Lower lobe of right lung (tissue), 2 donors: ENCODE measurements at regions not wholly inside any gene's neighbourhood (a gene's known extent, or its start where the extent isn't known, plus 50 kb on each side); places are given as distances from the start of the nearest gene placed in this dataset.

Experiments used
- ATAC-seq, 2 donors: fragments of 200-7000 bp; cut with Tn5 transposase; one replicate each; pipeline ENCODE4 v1.9.1; 2020 to 2022; ENCODE audit warnings: mild to moderate bottlenecking in 2 of 2, moderate library complexity in 2 of 2
- DNase-seq: peaks from one replicate; pipeline ENCODE4 v3.0.0-alpha.2; 2020
- H3K27ac ChIP-seq: fragments of 200-600 bp; one replicate; pipeline ENCODE4 v1.8.0; 2022
- H3K27me3 ChIP-seq: fragments of 200-600 bp; one replicate; pipeline ENCODE4 v1.8.0; 2022; ENCODE audit warnings: low read depth
- H3K36me3 ChIP-seq: fragments of 200-600 bp; one replicate; pipeline ENCODE4 v1.8.0; 2022; ENCODE audit warnings: mild to moderate bottlenecking
- H3K4me1 ChIP-seq: fragments of 200-600 bp; one replicate; pipeline ENCODE4 v1.8.0; 2022
- H3K4me3 ChIP-seq: fragments of 200-600 bp; one replicate; pipeline ENCODE4 v1.8.0; 2022; ENCODE audit warnings: mild to moderate bottlenecking
- H3K9me3 ChIP-seq: fragments of 200-600 bp; one replicate; pipeline ENCODE4 v1.8.0; 2022
- intact Hi-C: fragments of 100-400 bp; cut with DNase I; formaldehyde crosslinking; loops from one replicate; pipeline ENCODE4 v1.11.0; 2022
- TF ChIP-seq, protein P1 (sequence below): fragments of 200-600 bp; IDR thresholded peaks from one replicate; pipeline ENCODE4 v1.8.0; 2022; ENCODE audit warnings: antibody characterized with exemption, mild to moderate bottlenecking
- donor health status: DM: no; HTN: yes; CAD: no; lungs with severe emphysema.

DNA sequence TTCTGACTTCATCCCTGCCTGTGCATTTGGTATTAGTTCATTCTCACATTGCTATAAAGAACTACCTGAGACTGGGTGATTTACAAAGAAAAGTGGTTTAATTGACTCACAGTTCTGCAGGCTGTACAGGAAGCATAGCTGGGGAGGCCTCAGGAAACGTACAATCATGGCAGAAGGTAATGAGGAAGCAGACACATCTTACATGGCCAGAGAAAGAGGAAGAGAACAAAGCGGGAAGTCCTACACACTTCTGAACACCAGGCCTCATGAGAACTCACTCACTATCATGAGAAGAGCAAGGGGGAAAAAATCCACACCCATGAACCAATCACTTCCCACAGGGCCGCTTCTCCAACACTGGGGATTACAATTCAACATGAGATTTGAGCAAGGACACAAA is 303.9 kb downstream of the CBLN4 start:
- ATAC-seq (no peak), DNase-seq (no peak)
- no peaks in the 10 kb centered on the region for H3K9me3 ChIP-seq
- intact Hi-C loops: no loop called here
- H3K4me3 ChIP-seq: no peak overlapping the region
- TF ChIP-seq, protein P1, sequence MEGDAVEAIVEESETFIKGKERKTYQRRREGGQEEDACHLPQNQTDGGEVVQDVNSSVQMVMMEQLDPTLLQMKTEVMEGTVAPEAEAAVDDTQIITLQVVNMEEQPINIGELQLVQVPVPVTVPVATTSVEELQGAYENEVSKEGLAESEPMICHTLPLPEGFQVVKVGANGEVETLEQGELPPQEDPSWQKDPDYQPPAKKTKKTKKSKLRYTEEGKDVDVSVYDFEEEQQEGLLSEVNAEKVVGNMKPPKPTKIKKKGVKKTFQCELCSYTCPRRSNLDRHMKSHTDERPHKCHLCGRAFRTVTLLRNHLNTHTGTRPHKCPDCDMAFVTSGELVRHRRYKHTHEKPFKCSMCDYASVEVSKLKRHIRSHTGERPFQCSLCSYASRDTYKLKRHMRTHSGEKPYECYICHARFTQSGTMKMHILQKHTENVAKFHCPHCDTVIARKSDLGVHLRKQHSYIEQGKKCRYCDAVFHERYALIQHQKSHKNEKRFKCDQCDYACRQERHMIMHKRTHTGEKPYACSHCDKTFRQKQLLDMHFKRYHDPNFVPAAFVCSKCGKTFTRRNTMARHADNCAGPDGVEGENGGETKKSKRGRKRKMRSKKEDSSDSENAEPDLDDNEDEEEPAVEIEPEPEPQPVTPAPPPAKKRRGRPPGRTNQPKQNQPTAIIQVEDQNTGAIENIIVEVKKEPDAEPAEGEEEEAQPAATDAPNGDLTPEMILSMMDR: no peak
- H3K27me3 ChIP-seq: no peaks in the 10 kb centered on the region
- no peaks in the 10 kb centered on the region for H3K4me1 ChIP-seq
- no peak overlapping the region for H3K27ac ChIP-seq
- no peaks in the 10 kb centered on the region for H3K36me3 ChIP-seq

DNA sequence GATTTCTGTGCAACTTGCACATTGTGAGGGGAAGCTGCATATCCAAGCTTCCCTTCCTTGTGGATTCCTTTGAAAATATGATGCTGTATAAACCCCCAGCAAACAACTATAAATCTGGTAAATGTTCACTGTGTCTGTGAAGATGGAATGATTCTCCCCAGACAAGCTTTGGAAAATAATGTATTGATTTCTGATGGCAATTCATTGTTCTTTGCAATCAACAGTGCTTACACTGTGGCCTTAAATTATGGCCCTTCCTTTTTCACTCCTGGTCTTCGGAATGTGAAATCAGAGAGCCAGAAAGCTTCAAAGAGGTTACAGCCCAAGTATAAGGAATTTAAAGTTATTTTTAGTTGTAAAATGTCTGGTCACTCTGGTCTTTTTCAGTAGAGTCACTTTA is 308.8 kb downstream of the CBLN4 start:
- Histone ChIP-seq H3K27me3 (no peaks in the 10 kb centered on the region), H3K36me3 (no peaks in the 10 kb centered on the region), H3K4me3 (no peak overlapping the region), H3K27ac (no peak overlapping the region), H3K4me1 (no peaks in the 10 kb centered on the region), H3K9me3 (no peaks in the 10 kb centered on the region)
- intact Hi-C loops: no loop called here
- no peak for DNase-seq
- TF ChIP-seq, protein P1: no peak
- no peak for ATAC-seq

DNA sequence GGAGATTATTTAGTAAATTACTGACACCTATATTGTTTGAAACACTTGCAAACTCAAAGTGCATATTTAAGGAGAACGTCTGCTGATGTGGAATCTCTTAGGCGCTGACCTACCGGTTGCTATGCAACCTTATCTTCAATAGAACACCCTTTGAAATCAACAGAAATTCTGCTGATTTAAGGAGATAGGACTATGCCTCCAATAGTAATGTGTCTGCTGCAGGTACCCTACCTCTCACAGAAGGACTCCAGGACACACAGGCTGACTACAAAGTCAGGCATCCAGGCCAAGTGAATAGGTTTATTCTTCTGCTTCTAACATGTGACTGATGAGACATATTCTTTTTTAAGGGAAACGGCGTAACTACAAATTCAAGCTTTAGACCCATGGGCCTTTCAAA is 311.7 kb downstream of the CBLN4 start:
- intact Hi-C loops: no loop called here
- no peaks in the 10 kb centered on the region for H3K9me3 ChIP-seq
- H3K36me3 ChIP-seq: no peaks in the 10 kb centered on the region
- no peak for ATAC-seq
- H3K27ac ChIP-seq: no peak overlapping the region
- TF ChIP-seq, protein P1: no peak
- DNase-seq: no peak
- H3K4me3 ChIP-seq: no peak overlapping the region
- H3K4me1 ChIP-seq: no peaks in the 10 kb centered on the region
- no peaks in the 10 kb centered on the region for H3K27me3 ChIP-seq

DNA sequence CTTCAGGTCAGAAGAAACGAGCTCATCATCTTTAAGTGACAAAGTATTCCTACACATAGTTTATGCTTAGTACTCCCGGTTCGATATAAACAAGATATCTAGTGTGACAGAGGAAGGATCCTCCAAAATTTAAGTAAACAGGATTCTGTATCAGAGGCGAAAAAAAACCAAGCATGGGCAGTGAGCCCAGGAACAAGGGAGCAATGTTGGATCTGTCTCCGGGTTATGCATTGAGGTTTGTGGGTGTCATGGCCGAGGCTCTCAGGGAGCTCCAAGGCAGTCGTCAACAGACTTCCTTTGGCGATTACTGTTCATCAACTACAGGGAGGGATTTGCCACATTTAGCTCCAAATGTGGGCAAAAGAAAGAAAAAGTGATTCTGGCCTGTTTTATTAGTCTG is 319.5 kb downstream of the CBLN4 start:
- H3K27ac ChIP-seq: no peak overlapping the region
- ATAC-seq (no peak), DNase-seq (no peak)
- H3K27me3 ChIP-seq: no peaks in the 10 kb centered on the region
- H3K4me3 ChIP-seq: no peak overlapping the region
- no peaks in the 10 kb centered on the region for H3K4me1 ChIP-seq
- no peaks in the 10 kb centered on the region for H3K36me3 ChIP-seq
- TF ChIP-seq, protein P1: no peak
- H3K9me3 ChIP-seq: no peaks in the 10 kb centered on the region
- intact Hi-C loops: no loop called here

DNA sequence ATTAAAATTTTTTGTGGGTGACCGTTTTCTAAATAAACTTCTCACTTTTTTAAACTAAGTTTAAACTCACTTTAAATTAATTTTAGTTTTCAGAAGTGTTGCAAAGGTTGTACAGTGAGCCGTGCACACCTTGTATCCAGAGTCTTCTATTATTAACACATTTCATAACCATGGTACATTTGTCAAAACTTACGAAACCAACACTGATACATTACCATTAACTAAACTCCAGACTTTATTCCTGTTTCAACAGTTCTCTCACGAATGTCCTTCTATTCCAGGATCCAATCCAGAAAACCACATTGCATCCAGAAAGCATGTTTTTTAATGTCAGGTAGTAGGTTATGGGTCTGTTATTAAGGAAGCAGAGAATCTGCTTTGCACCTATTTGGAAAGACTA is 319.9 kb downstream of the CBLN4 start:
- TF ChIP-seq, protein P1: no peak
- ATAC-seq: no peak
- H3K4me1 ChIP-seq: no peaks in the 10 kb centered on the region
- H3K9me3 ChIP-seq: no peaks in the 10 kb centered on the region
- DNase-seq: no peak
- no peaks in the 10 kb centered on the region for H3K27me3 ChIP-seq
- no peaks in the 10 kb centered on the region for H3K36me3 ChIP-seq
- intact Hi-C loops: no loop called here
- no peak overlapping the region for H3K27ac ChIP-seq
- H3K4me3 ChIP-seq: no peak overlapping the region

DNA sequence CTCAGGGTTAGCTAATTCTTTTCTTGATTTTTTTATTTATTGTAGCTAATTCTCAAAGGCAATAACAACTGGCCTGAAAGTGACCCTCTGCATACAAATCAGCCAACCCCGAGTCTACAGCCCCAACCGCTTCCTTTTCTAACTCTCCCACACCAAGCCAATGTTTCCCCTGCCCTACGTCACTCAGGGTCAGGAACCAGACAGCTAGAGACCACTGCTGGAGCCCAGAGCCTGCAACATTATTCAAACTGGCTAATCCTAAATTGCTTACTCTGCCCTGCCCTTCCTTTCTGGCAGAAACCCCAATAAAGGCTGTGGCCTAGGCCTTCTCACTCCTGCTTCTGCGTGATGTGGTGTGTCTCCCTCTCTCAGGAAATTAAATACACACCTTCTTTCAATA is 320.7 kb downstream of the CBLN4 start:
- TF ChIP-seq, protein P1: no peak
- Histone ChIP-seq H3K27ac (no peak overlapping the region), H3K4me3 (no peak overlapping the region), H3K9me3 (no peaks in the 10 kb centered on the region), H3K4me1 (no peaks in the 10 kb centered on the region), H3K36me3 (no peaks in the 10 kb centered on the region), H3K27me3 (no peaks in the 10 kb centered on the region)
- no peak for ATAC-seq
- DNase-seq: no peak
- intact Hi-C loops: no loop called here
